Fibroblast of skin of right biceps (primary cell): ENCODE measurements at regions not wholly inside any gene's neighbourhood (a gene's known extent, or its start where the extent isn't known, plus 50 kb on each side); places are given as distances from the start of the nearest gene placed in this dataset.

Experiments
- DNase-seq: peaks from one replicate; pipeline ENCODE4 v3.0.0-alpha.2; 2013

DNA sequence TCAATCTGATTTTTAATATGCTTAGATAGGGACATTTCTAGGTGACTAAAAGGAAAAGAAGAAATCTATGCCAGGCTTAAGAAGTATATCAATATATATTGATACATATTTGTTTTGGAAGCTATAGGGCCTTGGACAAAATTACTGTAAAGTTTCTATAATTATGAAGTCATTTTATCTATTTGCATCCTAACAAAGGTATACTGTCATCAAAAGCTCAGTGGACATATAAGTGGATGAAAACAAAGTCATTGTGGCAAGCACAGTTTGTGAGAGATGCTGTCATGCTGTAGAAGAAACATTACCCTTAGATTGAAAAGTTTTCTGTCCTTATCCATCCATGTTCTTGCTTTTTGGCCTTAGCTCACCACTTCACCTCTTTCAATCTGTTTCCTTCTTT, 140.3 kb upstream of the SPEF2 start:
- DNase-seq, result no peak

DNA sequence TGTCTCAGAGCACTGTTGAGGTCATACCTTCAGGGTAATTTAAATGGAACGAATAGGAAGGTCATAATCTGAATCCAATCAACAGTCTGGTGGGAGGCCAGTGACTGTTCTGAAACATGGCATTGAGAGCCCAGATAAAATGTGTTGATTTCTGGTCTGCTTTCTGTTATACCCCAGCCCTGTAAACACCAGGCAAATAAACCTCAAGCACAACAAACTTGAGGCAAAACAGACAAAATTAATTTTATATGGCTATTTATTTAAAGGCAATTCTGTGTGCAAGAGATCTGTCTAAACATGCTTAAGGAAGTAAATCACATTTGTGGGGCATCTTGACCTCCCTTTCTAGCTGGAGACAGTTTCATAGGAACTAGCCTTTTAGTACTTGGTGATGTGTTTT, 140.9 kb upstream of the SPEF2 start:
- no peak for DNase-seq

DNA sequence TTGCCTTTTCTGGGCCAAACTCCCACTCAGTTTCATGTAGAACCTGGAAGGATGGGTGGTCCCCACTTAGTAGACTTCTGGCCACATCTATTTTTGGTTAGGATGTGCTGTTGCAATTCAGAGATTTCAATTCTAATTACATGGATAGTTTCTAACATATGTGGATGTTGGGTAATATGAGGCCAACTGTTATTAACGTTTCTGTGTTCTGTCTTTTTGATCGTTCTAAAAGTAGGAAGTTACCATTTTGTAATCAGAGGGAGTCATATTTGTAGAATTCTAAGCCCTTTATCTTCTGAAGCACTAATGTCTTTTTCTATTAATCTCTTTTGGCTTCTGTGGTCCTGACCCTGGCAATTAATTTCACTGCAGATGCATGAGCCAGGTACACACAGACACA, 141.6 kb upstream of the SPEF2 start:
- no peak for DNase-seq

DNA sequence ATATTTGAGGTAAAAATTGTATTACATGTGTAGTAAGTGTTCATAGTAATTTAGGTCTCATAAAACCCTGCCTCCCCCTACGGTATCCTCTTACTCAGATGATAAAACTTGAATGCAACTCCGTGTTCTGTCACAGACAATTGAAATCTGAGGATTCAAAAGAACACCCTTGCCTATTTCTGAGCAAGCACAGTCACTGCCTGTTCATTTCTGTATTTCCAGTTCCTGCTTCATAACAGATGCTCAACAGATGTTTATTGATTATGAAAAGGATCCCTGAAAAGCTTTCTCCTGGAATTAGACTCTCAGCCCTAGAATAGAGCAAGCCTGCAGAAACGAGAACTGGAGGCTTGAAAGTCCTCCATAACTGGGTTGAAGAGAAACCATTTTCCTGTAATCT, 144.1 kb upstream of the SPEF2 start:
- DNase-seq, result no peak

DNA sequence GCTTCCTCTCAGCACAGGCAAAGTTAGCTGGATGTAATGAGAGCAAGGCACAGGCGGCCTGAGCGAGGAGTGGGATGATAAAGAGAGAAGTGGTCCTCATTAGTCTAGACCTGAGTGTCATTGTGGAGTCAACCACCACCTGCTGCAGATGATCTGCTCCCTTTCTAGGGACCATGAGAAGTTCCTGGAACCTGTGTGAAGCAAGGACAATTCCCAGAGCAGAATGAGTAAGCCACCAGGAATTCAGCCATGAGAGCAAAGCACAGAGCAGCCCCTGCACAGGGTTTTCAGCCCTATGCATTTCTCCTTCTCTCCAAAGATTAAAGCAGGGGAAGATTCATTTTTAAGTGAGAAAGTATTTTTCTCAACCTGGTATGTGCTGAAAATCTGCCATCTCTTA, 146.8 kb upstream of the SPEF2 start:
- peak; percentile 57 for DNase-seq

DNA sequence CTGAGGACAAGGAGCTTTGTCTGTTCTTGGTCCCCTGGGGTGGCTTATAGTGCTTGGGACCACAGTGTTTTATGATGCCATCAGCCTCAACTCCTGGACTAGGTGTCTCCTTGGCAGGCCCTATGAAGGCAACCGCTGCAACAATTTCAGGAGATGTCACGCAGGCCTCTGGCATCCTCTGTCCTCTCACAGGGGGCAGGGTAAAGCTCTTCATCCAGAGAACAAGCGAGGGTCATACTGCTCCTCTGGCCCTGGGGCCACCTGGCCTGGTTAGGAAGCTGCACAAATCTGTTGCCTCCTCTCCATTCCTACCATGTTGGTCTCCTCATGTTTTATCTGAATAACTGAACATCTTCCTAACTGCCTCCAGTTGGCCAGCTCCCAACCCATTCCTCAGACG, 148.9 kb upstream of the SPEF2 start:
- no peak for DNase-seq

DNA sequence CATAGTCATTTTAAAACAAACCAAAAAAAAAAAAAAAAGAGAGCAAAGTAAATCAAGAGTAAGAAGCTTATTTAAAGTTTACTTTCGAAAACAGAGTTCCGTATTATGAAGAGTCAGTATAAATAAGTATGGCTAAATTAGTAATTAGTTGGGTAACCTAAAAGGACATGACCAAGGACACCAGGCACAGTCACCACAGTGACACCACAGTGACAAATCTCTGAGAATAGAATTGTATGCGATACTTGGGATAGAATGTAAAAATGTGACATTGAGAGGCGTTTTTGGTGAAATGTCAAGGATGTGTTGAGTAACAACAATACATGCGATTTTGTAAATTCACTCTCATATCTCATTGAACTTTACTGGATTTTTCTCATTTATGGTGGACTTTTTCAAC, 150.9 kb upstream of the SPEF2 start:
- no peak for DNase-seq

DNA sequence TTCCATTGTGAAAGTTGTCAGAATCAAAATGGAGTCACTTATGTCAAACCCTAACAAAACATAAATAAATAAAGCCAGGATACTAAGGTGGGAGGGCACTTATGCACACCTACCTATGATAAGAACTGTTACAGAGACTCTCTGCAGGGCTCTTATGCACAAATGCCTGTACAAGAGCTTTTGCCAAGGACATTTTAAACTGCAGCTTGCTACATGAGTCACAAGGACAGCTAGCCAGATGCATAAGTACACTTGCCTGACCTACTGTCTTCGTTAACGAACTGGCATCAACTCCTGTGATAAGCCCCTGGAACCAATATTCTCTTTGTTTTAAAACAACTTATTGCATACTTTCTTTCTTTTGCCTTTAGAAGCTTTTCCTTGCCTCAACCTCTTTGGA, 152.9 kb upstream of the SPEF2 start:
- no peak for DNase-seq

DNA sequence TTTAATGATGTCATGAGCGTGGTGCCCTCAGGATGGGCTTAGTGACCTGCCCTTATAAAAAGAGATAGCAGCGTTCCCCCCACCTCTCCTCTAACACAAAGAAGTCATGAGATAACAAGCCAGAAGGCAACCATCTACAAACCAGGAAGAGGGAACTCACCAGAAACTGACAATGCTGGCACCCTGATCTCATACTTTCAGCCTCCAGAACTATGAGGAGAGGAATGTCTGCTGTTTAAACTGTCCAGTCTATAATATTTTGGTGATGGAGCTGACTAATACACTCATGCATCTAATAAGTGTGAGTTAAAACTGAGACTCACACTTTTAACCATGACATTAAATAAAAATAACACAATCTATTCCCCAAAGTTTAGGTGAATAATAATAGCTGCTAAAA, 156.1 kb upstream of the SPEF2 start:
- peak; percentile 9 for DNase-seq

DNA sequence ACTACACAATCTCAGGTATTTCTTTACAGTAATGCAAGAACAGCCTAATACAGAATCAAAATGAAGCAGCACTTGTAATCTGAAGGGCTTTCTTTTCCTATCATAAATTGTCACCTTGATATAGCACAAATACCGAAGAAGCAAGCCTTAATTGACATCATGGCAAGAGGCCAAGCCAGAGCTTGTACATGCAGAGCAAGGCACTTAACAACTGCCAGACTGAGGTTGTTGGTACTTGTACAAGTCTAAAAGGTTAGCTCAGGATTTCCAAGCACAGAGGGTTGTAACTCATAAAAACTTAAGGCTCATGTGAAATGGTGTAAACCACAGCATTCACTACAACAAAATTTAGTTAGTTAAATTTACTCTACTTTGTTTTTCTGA, 158.8 kb upstream of the SPEF2 start:
- peak; percentile 11 for DNase-seq

DNA sequence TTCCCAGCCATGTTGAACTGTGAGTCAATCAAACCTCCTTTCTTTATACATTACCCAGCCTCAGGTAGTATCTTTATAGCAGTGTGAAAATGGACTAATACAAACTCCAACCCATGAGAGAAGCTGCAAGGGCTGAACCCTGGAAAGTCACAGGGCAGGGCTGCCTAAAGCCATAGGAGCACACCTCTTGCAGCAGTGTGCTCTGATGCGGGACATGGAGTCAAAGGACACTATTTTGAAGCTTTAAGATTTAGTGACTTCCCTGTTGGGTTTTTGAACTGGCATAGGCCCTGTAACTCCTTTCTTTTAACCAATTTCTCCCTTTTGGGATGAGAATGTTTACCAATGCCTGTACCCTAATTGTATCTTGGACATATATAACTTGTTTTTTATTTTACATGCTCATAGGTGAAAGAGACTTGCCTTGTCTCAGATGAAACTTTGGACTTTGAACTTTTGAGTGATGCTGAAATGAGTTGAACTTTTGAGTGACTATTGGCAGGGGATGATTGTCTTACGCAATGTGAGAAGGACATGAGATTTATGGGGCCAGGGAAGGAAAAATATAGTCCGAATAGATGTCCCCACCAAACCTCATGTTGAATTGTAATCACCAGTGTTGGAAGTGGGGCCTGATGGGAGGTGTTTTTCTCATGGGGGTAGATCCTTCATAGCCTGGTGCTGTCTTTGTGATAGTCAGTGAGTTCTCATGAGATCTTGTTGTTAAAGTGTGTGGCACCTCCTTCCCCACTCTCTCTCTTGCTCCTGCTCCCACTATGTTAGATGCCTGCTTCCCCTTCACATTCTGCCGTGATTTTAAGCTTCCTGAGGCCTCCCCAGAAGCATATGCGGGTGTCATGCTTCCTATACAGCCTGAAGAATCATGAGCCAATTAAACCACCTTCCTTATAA, 159.5 kb upstream of the SPEF2 start:
- no peak for DNase-seq

DNA sequence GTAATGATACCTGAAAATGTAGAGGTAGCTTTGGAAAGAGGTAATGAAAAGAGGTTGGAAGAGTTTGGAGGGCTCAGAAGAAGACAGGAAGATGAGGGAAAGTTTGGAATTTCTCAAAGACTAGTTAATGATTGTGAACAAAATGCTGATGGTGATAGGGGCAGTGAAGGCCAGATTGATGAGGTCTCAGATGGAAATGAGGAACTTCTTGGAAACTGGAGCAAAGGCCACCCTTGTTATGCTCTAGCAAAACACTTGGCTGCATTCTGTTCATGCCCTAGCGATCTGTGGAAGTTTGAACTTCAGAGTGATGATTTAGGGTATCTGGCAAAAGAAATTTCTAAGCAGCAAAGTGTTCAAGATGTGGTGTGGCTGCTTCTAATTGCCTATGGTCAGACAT, 161.2 kb upstream of the SPEF2 start:
- DNase-seq, result no peak

DNA sequence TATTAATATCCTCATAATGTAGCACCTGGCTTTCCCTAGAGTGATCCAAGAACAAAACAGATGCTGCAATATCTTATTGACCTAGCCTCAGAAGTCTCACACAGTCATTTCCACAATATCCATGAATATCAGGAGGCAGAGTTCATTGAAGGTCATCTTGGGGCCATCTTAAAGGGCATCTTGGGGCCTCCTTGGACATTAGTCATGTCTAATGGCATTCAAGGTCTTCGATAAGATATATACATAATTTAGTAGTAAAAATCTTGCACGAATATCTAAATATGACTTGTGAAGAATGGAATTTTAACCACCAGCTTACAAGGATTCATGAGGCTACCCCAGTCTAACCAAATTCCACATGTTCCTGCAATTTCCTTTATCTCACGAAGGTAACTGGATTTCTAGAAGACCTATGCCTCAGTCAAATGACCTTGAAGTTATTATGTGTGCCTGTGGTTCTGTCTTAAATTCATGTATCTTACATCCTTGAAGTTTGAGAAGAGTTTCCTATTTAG, 163.6 kb upstream of the SPEF2 start:
- peak; percentile 18 for DNase-seq

DNA sequence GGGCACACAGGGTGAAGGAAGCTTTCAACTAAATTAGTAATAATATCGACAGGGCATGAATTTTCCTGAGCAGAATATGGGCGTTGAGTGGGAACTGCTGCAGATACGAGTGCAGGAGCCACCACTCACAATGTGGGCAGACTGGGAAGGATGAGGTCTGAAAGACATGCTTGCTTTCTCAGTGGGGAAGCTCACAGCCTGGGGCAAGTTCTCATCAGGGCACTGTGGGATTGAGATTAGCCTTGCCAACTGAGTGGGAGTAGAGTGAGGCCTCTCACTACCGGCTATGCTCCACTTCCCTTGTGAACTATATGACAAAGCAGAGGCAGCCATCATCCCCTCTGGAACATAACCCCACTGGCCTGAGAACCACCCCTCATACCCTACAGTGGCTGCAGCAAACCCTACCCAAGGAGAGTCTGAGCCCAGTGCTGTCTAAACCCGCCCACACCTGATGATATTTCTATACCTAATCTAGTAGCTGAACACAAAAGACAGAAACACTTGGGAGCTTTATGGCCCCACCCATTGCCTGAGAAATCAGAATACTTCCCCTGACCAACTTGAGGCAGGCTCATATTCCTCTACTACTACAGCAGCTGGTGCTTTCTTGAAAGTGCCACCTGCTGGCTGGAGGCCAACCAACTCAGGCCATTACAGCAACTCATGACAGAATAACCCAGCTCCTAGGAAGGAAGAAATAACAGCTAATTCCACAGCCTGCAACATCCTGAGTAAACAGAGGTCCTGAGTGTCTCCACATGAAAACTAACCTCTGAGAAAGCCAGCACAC, 173.7 kb upstream of the SPEF2 start:
- no peak for DNase-seq

DNA sequence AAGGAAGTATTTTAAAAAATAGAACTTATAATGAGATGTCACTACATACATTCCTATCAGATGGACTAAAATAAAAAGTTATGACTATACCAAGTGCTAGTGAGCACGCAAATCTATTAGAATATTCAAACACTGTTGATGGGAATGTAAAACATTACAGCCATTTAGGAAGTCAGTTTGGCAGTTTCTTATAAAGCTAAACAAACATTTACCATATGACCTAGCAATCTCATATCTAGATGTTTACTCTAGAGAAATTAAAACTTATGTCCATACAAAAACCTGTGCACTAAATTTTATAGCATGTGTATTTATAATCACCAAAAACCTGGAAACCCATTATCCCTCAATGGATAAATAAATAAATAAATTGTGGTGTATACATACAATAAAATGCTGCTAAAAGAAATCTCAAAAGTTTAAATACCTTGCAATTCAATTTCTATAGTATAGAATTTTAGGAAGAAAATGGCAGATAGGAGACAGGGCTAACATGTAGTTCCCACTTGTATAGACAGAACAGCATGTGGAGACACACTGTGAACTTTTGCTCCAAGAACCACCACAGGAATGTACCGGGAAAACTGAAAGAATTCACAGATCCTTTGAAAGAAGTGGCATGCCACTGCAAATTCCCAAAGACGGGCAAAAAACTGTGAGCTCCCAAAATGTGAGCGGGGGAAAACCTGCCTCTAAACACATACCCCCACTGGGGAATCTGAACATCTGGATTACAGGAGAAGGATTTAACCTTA, 174.6 kb upstream of the SPEF2 start:
- peak; percentile 45 for DNase-seq

DNA sequence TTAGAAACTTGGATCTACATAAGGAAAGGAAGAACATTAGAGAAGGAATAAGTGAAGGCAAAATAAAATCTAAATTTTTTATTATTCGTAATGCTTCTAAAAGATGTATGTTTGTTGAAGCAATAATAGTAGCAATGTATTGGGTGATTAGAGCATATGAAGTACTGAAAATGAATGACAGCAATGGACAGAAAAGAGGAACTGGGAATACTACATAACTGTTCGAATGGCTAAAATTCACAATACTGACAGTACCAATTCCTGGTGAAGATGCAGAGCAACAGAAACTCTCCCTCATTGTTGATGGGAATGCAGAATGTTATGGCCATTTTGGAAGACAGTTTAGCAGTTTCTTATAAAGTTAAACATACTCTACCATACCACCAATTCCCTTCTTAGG, 177.3 kb upstream of the SPEF2 start:
- no peak for DNase-seq

DNA sequence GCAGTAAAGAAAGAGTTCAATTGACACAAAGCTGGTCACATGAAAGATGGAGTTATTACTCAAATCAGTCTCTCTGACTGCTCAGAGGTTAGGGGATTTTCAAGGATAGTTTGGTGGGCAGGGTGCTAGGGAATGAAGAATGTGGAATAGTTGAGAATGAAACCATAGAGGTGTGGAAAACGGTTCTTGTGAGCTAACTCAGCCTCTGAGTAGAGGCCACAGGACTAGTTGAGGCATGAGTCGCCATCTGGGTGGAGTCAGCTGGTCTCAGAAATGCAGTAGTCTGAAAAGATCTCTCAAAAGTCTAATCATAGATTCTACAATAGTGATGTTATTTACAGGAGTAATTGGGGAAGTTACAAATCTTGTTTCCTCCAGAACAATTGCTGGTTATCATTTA, 178.9 kb upstream of the SPEF2 start:
- peak; percentile 35 for DNase-seq

DNA sequence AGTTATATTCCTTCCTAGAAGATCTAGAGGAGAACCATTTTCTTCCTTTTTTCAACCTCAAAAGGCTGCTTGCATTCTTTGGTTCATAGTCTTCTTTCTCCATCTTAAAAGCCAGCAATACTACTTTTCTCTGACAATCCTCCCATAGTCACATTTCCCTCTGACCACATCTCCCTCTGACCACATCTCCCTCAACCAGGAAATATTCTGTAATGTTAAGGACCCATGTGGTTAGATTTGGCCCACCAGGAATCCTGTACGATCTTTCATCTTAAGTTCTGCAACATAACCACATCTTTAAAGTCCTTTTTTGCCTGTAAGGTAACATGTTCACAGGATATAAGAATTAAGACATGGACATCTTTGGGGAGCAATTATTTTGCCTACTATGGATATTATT, 179.4 kb upstream of the SPEF2 start:
- peak; percentile 16 for DNase-seq

DNA sequence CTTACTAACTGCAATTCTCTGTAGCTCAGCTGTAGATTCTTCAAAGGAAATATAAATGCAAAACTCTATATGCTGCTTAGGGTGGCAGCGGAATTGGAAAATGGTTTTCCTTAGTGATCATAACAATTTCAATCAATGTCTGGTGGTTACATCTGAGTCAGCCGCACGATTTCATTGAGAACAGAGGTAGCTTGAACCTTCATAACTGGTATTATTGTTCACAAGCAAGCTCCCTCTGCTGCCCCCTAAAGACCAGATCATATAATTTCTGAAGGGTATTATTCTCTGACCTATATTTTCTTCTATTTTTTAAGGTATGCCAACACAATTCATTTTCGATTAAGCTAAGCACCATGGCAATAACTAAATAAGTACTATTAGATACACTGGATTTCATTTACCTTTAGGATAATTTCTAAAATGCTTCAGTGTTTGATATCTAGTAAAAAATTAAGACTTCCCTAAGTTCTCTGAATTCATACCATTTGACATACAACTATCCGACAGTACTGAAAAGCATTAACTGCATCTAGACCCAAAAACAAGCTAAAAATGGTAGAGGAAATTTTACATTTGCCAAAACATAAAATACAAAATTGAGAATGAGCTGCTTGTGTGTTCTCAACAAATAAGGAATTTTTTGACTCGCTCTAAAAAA, 181.1 kb upstream of the SPEF2 start:
- peak; percentile 38 for DNase-seq

DNA sequence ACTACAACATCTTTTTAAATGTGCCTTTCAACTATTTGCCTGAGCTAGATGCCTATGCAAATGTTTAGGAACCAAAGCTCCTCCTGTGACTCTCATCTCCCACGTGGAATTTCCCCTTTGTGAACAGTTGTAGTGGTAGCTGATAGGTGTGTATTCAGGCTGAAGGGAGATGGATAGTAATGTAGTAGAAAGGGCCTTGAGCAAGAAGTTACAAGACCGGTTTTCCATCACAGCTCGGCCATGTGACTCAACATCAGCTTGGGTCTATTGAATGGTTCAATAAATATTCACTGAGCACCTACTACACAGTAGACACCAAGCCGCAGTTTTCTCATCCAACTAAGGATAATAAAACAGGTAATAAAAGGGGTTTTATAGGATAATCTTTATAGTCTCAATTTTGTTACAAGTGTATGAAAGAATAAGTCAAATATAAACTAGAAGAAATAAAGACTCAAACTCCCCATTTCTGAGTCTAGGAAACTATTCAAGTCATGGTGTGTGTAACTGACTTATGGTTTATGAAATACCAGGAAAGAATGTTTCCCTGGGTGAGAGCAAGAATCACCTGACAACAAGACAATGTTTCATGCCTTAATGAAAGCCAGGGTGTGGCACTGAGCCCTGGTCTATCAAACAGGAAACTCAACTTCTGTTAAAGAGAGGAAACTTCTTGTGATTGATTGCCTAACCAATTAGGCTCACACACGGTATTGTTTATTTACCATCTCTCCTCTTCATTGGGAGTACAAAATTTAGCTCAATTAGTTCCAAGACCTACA, 187.1 kb upstream of the SPEF2 start:
- no peak for DNase-seq

DNA sequence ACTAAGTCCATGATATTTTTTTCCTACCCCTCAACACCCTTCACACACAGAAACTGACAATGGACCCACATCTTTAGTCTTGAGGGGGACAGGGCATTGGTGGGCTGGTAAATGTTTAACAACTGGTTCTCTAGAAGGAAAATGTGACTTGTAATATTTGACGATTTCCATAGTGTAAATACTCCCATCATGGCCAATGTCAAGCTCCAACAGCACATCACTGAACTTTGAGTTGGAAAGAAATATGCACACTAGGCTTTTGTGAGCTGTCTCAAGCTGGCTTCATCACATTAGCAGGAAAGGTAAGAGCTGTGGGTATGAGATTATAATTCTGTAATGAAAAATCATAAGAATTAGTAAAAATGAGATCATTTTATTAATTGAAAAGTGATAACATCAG, 189.9 kb upstream of the PRLR start:
- DNase-seq, result no peak

DNA sequence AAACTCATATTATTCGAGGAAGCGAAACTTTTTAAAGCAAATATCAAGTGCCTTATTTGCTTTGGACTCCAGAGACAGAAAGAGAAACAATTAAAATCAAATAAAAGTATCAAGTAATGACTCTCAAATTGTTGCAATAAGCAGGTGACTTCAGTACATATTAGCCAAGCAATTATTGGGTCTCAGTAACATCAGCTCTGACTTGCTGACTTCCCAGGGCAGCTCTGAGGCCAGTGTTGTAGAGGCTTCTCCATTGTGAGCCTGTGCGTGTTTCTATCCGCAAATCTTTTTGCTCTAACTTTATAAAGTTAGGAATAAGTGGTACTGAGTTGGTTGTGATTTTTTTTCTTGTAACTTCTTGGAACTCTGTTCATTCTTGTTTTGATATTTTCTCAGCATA, 186.8 kb upstream of the PRLR start:
- no peak for DNase-seq
